ENCODE measurements at regions not wholly inside any gene's neighbourhood (a gene's known extent, or its start where the extent isn't known, plus 50 kb on each side); places are given as distances from the start of the nearest gene placed in this dataset.
A peak's percentile ranks its signal among the peaks of the same experiment; 100 is the strongest.
"Not testable (repeated sequence)": the region's sequence is repeated elsewhere in the genome, so short reads cannot be mapped to it uniquely, and the experiment has no call there.

GRCh38 chr5:92553326-92553725 lies 1027.7 kb downstream of the NR2F1-AS1 start:
- Histone ChIP-seq H3K9me3 (ENCODE audit: control insufficient read depth, low read length) (no peaks in the 10 kb centered on the region), H3K4me3 (ENCODE audit: extremely low read depth, insufficient read depth, low read length, poor library complexity, severe bottlenecking) (no peak overlapping the region), H3K36me3 (ENCODE audit: control insufficient read depth, insufficient read depth, low read length) (no peaks in the 10 kb centered on the region), H3K4me1 (ENCODE audit: control insufficient read depth, insufficient read depth, low read length, poor library complexity, severe bottlenecking) (peaks cover 9% of the 10 kb centered on the region), H3K27ac (ENCODE audit: low read depth, low read length, severe bottlenecking) (no peak overlapping the region)

GRCh38 chr5:92552206-92553160 lies 1028.5 kb downstream of the NR2F1-AS1 start:
- peaks cover 9% of the 10 kb centered on the region for H3K4me1 ChIP-seq (ENCODE audit: control insufficient read depth, insufficient read depth, low read length, poor library complexity, severe bottlenecking)
- 43% methylated on average over 1 of the region's 8 CpGs; no CpG with 5 or more reads in 1 of the 2 experiments for WGBS, 2 experiments (ENCODE audit: insufficient coverage in 2 of 2)
- no peaks in the 10 kb centered on the region for H3K9me3 ChIP-seq (ENCODE audit: control insufficient read depth, low read length)
- H3K36me3 ChIP-seq (ENCODE audit: control insufficient read depth, insufficient read depth, low read length), result no peaks in the 10 kb centered on the region
- peak overlapping the region; percentile 43 for H3K27ac ChIP-seq (ENCODE audit: low read depth, low read length, severe bottlenecking)
- no peak overlapping the region for H3K4me3 ChIP-seq (ENCODE audit: extremely low read depth, insufficient read depth, low read length, poor library complexity, severe bottlenecking)

GRCh38 chr5:92548346-92548745 lies 1032.7 kb downstream of the NR2F1-AS1 start:
- Histone ChIP-seq H3K27ac (ENCODE audit: low read depth, low read length, severe bottlenecking) (no peak overlapping the region), H3K9me3 (ENCODE audit: control insufficient read depth, low read length) (no peaks in the 10 kb centered on the region), H3K36me3 (ENCODE audit: control insufficient read depth, insufficient read depth, low read length) (no peaks in the 10 kb centered on the region), H3K4me3 (ENCODE audit: extremely low read depth, insufficient read depth, low read length, poor library complexity, severe bottlenecking) (no peak overlapping the region), H3K4me1 (ENCODE audit: control insufficient read depth, insufficient read depth, low read length, poor library complexity, severe bottlenecking) (peaks cover 9% of the 10 kb centered on the region)
- no CpG with 5 or more reads among the region's 2 CpGs for WGBS, 2 experiments (ENCODE audit: insufficient coverage in 2 of 2)

GRCh38 chr5:92544596-92544995 lies 1036.4 kb downstream of the NR2F1-AS1 start:
- Histone ChIP-seq H3K27ac (ENCODE audit: low read depth, low read length, severe bottlenecking) (no peak overlapping the region), H3K4me3 (ENCODE audit: extremely low read depth, insufficient read depth, low read length, poor library complexity, severe bottlenecking) (no peak overlapping the region), H3K4me1 (ENCODE audit: control insufficient read depth, insufficient read depth, low read length, poor library complexity, severe bottlenecking) (no peaks in the 10 kb centered on the region), H3K36me3 (ENCODE audit: control insufficient read depth, insufficient read depth, low read length) (no peaks in the 10 kb centered on the region), H3K9me3 (ENCODE audit: control insufficient read depth, low read length) (peaks cover 5% of the 10 kb centered on the region)
- WGBS, 2 experiments (ENCODE audit: insufficient coverage in 2 of 2), result 100% methylated on average over 1 of the region's 1 CpG; no CpG with 5 or more reads in 1 of the 2 experiments

GRCh38 chr5:92544036-92544435 lies 1037.0 kb downstream of the NR2F1-AS1 start:
- 94 to 100% methylated on average over 2 to 3 of the region's 3 CpGs for WGBS, 2 experiments (ENCODE audit: insufficient coverage in 2 of 2)
- Histone ChIP-seq H3K36me3 (ENCODE audit: control insufficient read depth, insufficient read depth, low read length) (no peaks in the 10 kb centered on the region), H3K9me3 (ENCODE audit: control insufficient read depth, low read length) (peaks cover 5% of the 10 kb centered on the region), H3K4me1 (ENCODE audit: control insufficient read depth, insufficient read depth, low read length, poor library complexity, severe bottlenecking) (no peaks in the 10 kb centered on the region), H3K4me3 (ENCODE audit: extremely low read depth, insufficient read depth, low read length, poor library complexity, severe bottlenecking) (no peak overlapping the region), H3K27ac (ENCODE audit: low read depth, low read length, severe bottlenecking) (no peak overlapping the region)

GRCh38 chr5:92543201-92543600 lies 1037.8 kb downstream of the NR2F1-AS1 start:
- H3K9me3 ChIP-seq (ENCODE audit: control insufficient read depth, low read length), result peaks cover 5% of the 10 kb centered on the region
- no peak overlapping the region for H3K27ac ChIP-seq (ENCODE audit: low read depth, low read length, severe bottlenecking)
- no peaks in the 10 kb centered on the region for H3K4me1 ChIP-seq (ENCODE audit: control insufficient read depth, insufficient read depth, low read length, poor library complexity, severe bottlenecking)
- H3K4me3 ChIP-seq (ENCODE audit: extremely low read depth, insufficient read depth, low read length, poor library complexity, severe bottlenecking), result no peak overlapping the region
- no peaks in the 10 kb centered on the region for H3K36me3 ChIP-seq (ENCODE audit: control insufficient read depth, insufficient read depth, low read length)

- 100% methylated on average over 1 of the region's 1 CpG; no CpG with 5 or more reads in 1 of the 2 experiments for WGBS, 2 experiments (ENCODE audit: insufficient coverage in 2 of 2)
- H3K4me3 ChIP-seq (ENCODE audit: extremely low read depth, insufficient read depth, low read length, poor library complexity, severe bottlenecking); H3K36me3 ChIP-seq (ENCODE audit: control insufficient read depth, insufficient read depth, low read length); H3K4me1 ChIP-seq (ENCODE audit: control insufficient read depth, insufficient read depth, low read length, poor library complexity, severe bottlenecking); H3K9me3 ChIP-seq (ENCODE audit: control insufficient read depth, low read length); H3K27ac ChIP-seq (ENCODE audit: low read depth, low read length, severe bottlenecking): not testable (repeated sequence)
Measured at GRCh38 chr5:92542017-92542416, 1039.0 kb downstream of the NR2F1-AS1 start.

- Histone ChIP-seq H3K4me3 (ENCODE audit: extremely low read depth, insufficient read depth, low read length, poor library complexity, severe bottlenecking) (no peak overlapping the region), H3K4me1 (ENCODE audit: control insufficient read depth, insufficient read depth, low read length, poor library complexity, severe bottlenecking) (peaks cover 4% of the 10 kb centered on the region), H3K36me3 (ENCODE audit: control insufficient read depth, insufficient read depth, low read length) (no peaks in the 10 kb centered on the region), H3K27ac (ENCODE audit: low read depth, low read length, severe bottlenecking) (no peak overlapping the region), H3K9me3 (ENCODE audit: control insufficient read depth, low read length) (no peaks in the 10 kb centered on the region)
- WGBS, 2 experiments (ENCODE audit: insufficient coverage in 2 of 2), result 86 to 93% methylated on average over 1 to 2 of the region's 4 CpGs
Measured at GRCh38 chr5:92527311-92528078, 1053.5 kb downstream of the NR2F1-AS1 start.

- no peaks in the 10 kb centered on the region for H3K9me3 ChIP-seq (ENCODE audit: control insufficient read depth, low read length)
- H3K4me1 ChIP-seq (ENCODE audit: control insufficient read depth, insufficient read depth, low read length, poor library complexity, severe bottlenecking), result peaks cover 4% of the 10 kb centered on the region
- no peaks in the 10 kb centered on the region for H3K36me3 ChIP-seq (ENCODE audit: control insufficient read depth, insufficient read depth, low read length)
- H3K27ac ChIP-seq (ENCODE audit: low read depth, low read length, severe bottlenecking), result no peak overlapping the region
- WGBS, 2 experiments (ENCODE audit: insufficient coverage in 2 of 2), result no CpG with 5 or more reads among the region's 2 CpGs
- H3K4me3 ChIP-seq (ENCODE audit: extremely low read depth, insufficient read depth, low read length, poor library complexity, severe bottlenecking), result no peak overlapping the region
Measured at GRCh38 chr5:92525131-92525530, 1055.9 kb downstream of the NR2F1-AS1 start.

- Histone ChIP-seq H3K27ac (ENCODE audit: low read depth, low read length, severe bottlenecking) (no peak overlapping the region), H3K4me3 (ENCODE audit: extremely low read depth, insufficient read depth, low read length, poor library complexity, severe bottlenecking) (no peak overlapping the region), H3K36me3 (ENCODE audit: control insufficient read depth, insufficient read depth, low read length) (no peaks in the 10 kb centered on the region), H3K4me1 (ENCODE audit: control insufficient read depth, insufficient read depth, low read length, poor library complexity, severe bottlenecking) (no peaks in the 10 kb centered on the region), H3K9me3 (ENCODE audit: control insufficient read depth, low read length) (no peaks in the 10 kb centered on the region)
- WGBS, 2 experiments (ENCODE audit: insufficient coverage in 2 of 2), result 100% methylated on average over 1 of the region's 3 CpGs; no CpG with 5 or more reads in 1 of the 2 experiments
Measured at GRCh38 chr5:92519811-92520632, 1061.0 kb downstream of the NR2F1-AS1 start.
